ENCODE measurements at regions not wholly inside any gene's neighbourhood (a gene's known extent, or its start where the extent isn't known, plus 50 kb on each side); places are given as distances from the start of the nearest gene placed in this dataset.
"Not testable (repeated sequence)": the region's sequence is repeated elsewhere in the genome, so short reads cannot be mapped to it uniquely, and the experiment has no call there.

DNA sequence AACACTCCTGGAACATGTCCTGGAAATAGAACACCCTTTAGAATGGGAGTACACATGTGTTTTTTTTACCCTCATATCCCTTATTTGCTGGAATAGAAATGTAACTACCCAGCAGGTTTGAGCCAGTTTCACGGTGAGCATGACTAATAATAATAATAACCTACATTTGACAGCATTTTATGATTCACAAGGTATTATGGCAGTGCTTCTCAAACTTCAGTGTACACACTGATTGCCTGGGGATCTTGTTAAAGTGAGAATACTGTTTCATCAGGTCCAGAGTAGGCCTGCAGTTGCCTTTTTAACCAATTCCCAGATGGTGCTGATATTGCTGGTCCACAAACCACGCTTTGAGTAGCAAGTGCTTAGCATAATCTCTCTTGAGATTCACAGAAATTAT lies 63.9 kb downstream of the NFKBIZ start:
- DNase-seq (ENCODE audit: low read depth, low spot score), result no peak

DNA sequence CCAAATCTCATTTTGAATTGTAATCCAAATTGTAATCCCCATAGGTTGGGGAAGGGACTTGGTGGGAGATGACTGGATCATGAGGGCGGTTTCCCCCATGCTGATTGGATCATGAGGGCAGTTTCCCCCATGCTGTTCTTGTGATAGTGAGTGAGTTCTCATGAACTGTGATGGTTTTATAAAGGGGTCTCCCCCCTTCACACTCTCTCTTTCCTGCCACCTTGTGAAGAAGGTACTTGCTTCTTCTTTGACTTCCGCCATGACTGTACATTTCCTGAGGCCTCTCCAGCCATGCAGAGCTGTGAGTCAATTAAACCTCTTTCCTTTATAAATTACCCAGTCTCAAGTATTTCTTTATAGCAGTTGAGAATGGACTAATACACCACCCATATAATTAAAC lies 68.4 kb downstream of the NFKBIZ start:
- DNase-seq (ENCODE audit: low read depth, low spot score), result not testable (repeated sequence)

DNA sequence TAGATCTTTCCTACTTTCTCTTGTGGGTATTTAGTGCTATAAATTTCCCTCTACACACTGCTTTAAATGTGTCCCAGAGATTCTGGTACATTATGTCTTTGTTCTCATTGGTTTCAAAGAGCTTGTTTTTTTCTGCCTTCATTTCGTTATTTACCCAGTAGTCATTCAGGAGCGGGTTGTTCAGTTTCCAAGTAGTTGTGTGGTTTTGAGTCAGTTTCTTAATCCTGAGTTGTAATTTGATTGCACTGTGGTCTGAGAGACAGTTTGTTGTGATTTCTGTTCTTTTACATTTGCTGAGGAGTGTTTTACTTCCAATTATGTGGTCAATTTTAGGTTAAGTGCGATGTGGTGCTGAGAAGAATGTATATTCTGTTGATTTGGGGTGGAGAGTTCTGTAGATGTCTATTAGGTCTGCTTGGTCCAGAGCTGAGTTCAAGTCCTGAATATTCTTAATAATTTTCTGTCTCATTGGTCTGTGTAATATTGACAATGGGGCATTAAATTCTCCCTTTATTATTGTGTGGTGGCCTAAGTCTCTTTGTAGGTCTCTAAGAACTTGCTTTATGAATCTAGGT lies 72.9 kb downstream of the NFKBIZ start:
- DNase-seq (ENCODE audit: low read depth, low spot score), result not testable (repeated sequence)

- DNase-seq (ENCODE audit: low read depth, low spot score), result not testable (repeated sequence)
Observed at GRCh38 chr3:101924621-101925020, 75.3 kb downstream of the NFKBIZ start.

GRCh38 chr3:101925124-101925523 lies 75.8 kb downstream of the NFKBIZ start:
- not testable (repeated sequence) for DNase-seq (ENCODE audit: low read depth, low spot score)

- DNase-seq (ENCODE audit: low read depth, low spot score), result no peak
Observed at GRCh38 chr3:101925564-101925963, 76.2 kb downstream of the NFKBIZ start.

DNA sequence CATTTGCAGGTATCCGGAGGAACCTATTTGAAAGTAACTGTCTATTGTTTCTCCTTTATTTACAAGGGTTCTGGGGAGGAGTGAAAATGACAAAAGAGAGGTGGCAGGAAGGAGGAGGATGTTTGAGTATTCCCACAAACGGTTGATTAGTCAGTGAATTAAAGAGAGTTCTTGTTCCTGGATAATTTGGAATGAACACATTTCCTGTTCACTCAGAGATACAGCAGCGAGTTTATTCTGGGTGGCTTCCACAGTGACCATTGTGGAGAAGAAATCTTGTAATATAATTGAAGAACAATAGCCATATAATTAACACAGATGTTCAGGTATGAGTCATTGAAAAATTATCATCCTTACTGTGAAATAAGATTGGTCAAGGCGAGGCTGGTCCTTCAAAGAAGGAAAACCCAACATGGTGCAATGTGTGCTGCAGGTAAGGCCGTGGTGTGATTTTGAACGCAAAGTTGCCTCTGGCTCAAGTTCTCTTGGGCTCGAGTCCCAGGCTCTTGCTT lies 77.3 kb downstream of the NFKBIZ start:
- DNase-seq (ENCODE audit: low read depth, low spot score), result no peak

DNA sequence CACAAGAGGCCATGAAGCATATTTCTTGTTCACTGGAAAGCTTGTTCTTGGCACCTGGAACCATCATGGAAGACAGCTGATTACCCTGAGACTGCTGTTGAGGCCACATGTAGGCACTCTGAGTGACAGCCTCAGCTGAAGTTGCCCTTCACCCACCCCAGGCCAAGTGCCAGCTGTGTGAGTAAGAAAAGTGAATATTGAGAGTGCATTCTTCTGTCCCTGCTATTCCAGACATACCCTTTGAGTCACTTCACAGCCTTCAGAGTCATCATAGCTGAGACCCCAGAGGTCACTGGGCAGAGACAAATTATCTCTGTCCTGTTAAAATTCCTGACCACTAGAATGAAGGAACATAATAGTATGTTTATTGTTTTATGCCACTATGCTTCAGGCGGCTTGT lies 79.6 kb downstream of the NFKBIZ start:
- no peak for DNase-seq (ENCODE audit: low read depth, low spot score)

DNA sequence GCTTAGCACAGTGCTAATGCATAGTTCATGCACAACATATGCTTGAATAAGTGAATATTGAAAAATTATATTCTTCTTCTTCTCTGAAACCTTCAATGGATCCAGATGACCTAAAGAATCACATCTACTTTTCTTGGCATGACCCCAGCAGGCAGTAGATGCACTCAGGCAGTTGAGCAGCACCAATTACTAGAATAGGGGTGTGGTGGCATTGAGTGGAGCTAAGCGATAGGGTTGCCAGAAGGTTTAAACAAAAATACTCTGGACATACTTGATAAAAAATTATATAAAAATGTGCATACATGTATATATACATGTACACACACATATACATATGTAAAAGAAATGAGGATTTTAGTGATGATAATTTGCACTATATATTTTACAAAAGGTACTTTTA lies 81.8 kb downstream of the NFKBIZ start:
- DNase-seq (ENCODE audit: low read depth, low spot score), result no peak

DNA sequence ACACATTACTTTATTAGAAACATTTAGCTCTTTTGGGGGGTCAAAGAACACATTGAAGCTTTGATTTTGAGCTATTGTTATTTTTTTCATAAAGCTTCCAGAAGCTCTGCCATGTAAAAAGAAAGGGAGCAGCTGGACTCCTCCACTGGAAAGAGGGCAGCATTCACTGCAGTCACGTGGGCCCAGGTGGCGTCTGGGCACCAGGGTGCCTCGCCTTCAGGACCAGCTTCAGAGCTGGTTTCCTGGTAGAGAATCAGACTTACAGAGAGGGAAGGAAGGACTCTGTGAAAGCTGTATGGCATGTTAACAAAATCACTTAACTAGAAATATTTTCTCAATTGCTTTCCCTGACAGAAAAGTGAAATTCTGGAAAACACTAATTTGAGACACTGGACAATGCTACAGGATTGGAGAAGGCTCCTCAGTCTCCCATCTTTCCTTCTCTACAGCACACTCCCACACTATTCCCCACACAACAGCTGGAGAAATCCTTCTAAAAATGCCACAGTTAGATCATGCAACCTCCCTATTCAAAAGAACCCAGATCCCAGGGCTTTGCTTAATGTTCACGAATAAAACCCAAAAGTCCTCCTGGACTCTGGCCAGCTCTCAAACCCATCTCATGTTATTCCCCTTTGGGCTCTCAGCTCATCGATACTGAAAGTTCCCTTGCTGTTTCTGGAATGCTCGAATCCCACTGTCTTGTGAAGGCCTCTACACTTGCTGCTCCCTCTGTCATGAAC lies 83.2 kb downstream of the NFKBIZ start:
- no peak for DNase-seq (ENCODE audit: low read depth, low spot score)

DNA sequence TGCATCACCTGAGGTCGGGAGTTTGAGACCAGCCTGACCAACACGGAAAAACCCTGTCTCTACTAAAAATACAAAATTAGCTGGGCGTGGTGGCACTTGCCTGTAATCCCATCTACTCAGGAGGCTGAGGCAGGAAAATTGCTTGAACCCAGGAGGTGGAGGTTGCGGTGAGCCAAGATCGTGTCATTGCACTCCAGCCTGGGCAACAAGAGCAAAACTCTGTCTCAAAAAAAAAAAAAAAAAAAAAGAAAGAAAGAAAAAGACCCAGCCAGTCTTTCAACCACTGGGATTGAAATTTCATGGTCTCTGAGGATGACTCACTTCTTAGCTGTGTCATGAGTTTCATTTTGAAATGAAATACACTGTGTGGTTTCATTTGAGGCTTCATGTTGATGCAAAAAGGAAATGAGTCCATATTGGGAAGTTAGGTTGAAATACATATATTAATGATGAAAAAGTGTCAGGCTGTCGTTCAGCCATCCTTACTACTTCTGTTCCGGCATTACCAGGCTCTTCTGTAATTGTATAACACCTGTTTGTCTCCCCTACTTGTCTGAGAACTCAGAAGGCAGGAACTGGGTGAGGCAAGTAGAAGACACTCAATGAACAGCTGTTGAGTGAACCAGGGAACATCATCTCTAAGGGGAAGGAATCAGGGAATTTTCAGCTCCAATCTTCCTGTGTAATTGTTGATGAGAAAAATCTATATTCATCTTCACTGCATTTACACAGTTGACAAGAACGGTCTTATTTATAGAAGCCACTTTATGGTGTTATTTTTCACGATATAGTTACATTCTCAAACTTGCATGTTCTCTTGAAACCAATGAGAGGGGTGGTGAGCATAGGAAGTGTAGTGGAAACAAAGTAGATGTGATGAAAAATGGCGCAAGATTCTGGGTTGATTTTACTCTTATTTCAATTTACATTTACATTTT lies 87.4 kb downstream of the NFKBIZ start:
- no peak for DNase-seq (ENCODE audit: low read depth, low spot score)

GRCh38 chr3:101938262-101938847 lies 89.0 kb downstream of the NFKBIZ start:
- DNase-seq (ENCODE audit: low read depth, low spot score), result no peak

GRCh38 chr3:101939361-101940049 lies 90.2 kb downstream of the NFKBIZ start:
- no peak for DNase-seq (ENCODE audit: low read depth, low spot score)

DNA sequence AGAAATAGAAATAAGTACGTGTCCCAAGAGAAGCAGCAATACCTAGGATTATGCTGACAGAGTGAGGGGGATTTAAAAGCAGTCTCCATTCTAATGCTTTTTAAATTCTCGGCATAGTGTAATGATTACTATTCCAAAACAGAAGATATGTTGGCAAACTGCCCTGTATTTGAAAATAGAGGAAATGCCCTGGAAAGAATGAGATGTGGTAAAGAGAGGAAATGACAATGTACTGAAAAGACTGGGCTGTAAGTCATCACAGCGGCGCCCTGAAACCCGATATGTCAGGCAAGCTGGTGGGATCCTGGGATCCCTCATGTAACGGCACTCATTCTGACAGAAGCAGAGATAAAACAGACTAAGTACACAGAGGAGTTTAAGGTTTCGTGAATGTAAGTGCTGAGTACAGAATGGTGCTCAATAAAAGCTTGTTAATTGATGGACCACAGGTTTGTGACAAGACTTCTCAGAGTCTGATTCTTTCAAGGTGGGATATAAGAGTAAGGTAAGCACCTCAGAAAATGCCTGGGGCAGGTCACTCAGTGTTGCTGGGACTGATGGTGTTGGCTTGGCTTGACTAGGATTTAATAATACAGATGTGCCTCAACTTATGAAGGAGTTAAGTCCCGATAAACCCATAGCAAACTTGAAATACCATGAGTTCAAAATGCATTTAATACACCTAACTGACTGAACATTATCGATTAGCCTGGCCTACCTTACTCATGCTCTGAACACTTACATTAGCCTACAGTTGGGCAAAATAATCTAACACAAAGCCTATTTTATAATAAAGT lies 91.4 kb downstream of the NFKBIZ start:
- peak; percentile 63 for DNase-seq (ENCODE audit: low read depth, low spot score)

- no peak for DNase-seq (ENCODE audit: low read depth, low spot score)
Observed at GRCh38 chr3:101941318-101942040, 92.2 kb downstream of the NFKBIZ start.

- DNase-seq (ENCODE audit: low read depth, low spot score), result no peak
Observed at GRCh38 chr3:101942356-101942755, 93.0 kb downstream of the NFKBIZ start.

DNA sequence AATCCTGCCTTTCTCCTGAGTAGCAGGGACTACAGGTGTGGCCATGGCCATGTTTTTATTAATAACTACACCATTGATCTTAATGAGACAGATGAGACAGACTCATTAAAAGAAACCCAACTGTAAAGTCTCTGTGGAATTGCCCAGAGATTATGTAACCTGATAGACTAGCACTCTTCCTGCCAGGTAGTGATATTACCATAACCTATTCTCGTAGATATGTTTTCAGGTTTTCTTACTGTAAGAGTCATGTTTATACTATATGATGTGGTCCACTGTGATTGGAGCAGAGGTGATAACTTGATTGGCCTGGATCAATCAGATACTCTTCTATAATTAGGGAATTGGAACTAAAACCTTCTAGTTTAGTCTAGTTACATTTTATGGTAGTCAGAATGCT lies 93.7 kb downstream of the NFKBIZ start:
- no peak for DNase-seq (ENCODE audit: low read depth, low spot score)

- no peak for DNase-seq (ENCODE audit: low read depth, low spot score)
Observed at GRCh38 chr3:101944308-101944707, 95.0 kb downstream of the NFKBIZ start.

GRCh38 chr3:101945980-101946379 lies 96.7 kb downstream of the NFKBIZ start:
- no peak for DNase-seq (ENCODE audit: low read depth, low spot score)

GRCh38 chr3:101946906-101947305 lies 97.6 kb downstream of the NFKBIZ start:
- no peak for DNase-seq (ENCODE audit: low read depth, low spot score)
